GM19239 (cell line): ENCODE measurements at regions not wholly inside any gene's neighbourhood (a gene's known extent, or its start where the extent isn't known, plus 50 kb on each side); places are given as distances from the start of the nearest gene placed in this dataset.
A peak's percentile ranks its signal among the peaks of the same experiment; 100 is the strongest.
"Not testable (repeated sequence)": the region's sequence is repeated elsewhere in the genome, so short reads cannot be mapped to it uniquely, and the experiment has no call there.

Source experiments
- DNase-seq: peaks from one replicate; pipeline ENCODE4 v3.0.0; 2011; ENCODE audit warnings: low spot score; ENCODE audit not compliant: insufficient read length
- FAIRE-seq: peaks from 2 replicates; lab custom pipeline; 2011; peaks lifted over from hg19 to GRCh38; lab: Jason Lieb, UNC

DNA sequence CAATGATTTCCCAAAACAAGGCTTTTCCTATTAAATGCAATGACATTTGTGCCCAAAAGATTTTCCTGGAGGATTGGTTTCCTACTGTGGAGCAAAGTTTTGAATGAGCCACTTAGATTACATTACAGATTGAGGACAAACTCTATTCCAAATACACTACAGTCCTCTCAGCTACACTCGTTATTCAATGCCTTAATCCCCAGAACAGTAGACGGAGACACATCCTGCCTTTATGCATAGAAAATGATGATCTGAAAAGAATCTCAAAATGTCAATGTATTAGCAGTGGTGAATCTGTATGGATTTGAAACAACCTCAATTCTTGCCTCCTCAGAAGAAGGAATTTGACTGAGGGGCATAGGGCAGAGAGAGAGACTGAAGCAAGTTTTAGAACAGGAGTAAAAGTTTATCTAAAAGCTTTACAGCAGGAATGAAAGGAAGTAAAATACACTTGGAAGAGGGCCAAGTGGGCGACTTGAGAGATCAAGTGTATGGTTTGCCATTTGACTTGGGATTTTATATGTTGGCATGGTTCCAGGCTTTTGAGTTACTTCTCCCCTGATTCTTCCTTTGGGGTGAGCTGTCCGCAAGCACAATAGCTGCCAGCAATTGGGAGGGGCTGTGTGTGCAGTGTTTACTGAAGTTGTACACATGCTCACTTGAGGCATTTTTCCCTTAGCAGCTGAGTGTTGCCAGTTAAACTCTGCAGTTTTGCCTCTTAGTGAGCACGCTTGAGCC, 891.9 kb upstream of the MBL2 start:
- DNase-seq (no peak), FAIRE-seq (no peak)

DNA sequence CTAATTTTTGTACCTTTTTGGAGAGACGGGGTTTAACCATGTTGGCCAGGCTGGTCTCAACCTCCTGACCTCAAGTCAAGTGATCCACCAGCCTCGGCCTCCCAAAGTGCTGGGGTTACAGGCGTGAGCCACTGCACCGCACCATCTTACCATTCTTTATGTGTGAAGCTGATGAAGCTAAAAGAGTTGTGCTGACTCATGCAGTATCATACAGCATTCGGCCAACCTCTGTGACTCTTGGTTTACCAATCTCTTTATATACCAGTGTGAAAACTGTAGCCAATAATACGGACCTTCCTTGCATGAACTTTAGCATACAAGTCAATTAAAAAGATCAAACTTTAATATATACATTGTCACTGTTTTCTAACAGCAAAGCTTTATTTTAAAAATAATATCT, 878.2 kb upstream of the MBL2 start:
- FAIRE-seq = no peak
- no peak for DNase-seq

DNA sequence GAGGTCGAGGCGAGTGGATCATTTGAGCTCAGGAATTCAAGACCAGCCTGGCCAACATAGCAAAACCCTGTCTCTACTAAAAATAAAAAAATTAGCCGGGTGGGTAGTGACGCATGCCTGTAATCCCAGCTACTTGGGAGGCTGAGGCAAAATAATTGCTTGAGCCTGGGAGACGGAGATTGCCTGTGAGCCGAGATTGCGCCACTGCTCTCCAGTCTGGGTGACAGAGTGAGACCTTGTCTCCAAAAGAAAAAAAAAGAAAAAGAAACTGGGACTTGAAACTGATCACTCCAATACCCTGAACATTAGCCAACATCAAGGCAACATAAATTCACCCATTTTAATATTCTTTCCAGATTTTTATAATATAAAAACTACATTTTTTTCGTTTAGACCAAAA, 874.6 kb upstream of the MBL2 start:
- FAIRE-seq = not testable (repeated sequence)

DNA sequence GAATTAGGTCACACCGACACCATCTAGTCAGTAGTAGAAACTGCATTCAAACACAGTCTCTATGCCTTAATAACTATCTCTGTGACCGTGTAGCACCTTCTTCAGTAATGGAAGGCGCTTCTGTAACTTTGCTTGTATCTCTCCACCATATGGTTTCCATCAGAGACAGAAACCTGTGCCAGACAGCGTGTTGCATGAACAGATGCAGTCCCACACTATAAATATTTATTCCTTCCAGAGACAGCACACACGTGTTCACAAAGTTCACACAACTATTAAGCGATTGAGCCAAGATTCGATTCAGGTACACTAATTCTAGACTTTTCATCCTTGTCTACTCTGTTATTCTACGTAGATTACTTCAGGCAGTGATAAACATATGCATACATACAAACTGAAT, 873.9 kb upstream of the MBL2 start:
- DNase-seq = no peak
- no peak for FAIRE-seq

More for the DNA sequence above, 874.6 kb upstream of the MBL2 start:
- not testable (repeated sequence) for DNase-seq

DNA sequence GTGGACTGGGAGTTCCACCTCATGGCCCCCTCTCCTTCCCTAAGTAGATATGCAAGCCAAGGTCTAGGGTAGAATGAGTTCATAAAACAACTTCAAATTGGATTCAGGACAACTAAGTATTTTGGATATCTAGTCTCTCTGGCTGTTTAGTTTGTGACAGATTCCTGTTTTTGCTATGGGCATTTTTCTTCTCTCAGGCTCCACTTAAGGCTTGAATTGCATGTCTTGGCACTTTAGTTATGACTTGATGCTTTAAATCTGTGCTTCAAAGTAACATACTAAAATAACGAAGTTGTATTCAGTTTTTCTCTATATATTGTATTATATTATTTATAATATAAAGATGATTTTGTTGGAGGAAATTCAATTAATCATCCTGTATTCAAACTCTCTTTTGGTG, 873.4 kb upstream of the MBL2 start:
- DNase-seq (no peak), FAIRE-seq (no peak)

DNA sequence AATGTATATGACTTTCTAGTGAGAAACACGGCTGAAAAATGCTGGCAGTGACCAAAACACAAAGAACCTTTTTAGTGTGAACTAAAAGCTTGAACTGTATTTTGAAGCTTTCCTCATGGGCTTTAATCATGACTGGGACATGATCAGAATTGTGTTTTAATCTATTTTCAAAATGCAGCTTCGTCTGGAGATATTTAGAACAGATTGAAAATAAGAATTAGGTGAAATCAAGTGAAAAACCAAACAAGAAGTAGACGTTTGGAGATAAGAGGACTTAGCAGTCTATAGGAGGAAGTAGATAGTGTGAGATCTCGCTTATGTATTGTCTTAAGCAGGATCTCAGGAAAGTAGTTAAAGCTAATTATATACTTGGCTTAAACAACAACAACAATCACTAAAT, 865.4 kb upstream of the MBL2 start:
- no peak for DNase-seq
- no peak for FAIRE-seq

DNA sequence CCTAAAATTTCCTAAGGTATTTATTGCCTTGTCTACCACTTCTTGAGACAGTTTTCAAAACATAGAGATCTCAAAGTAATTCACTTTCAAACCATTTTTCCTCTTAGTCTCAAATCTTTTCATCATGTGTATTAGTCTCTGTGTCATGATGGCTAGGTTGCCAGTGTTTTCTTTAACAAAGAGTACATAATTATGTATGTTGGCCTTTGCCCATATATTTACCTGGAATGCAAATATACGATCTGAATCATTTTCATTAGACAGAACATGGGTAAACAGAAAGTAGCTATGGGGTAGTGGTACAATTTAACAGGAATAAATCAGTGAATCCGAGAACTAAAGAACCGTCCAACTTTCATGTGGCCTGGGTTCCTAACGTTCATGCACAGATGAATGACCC, 852.1 kb upstream of the MBL2 start:
- DNase-seq (no peak), FAIRE-seq (no peak)

DNA sequence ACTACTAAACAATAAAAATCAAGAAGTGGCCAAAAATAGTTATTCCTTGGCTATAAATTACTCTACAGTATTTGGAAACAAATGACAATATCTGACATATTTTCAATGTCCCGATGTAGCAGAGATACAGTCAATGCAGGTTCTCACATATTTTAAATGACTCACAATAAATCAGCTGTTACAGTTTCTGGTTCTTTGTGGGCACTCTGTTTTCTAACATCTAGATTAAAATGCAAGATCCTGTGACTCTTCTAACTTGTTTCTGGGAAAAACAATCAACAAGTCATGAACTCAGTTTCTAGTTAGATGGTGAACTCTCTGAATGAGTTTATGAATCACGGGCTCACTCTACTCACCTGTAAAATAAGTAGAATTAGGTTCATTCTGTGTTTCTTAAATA, 849.6 kb upstream of the MBL2 start:
- FAIRE-seq = no peak

DNA sequence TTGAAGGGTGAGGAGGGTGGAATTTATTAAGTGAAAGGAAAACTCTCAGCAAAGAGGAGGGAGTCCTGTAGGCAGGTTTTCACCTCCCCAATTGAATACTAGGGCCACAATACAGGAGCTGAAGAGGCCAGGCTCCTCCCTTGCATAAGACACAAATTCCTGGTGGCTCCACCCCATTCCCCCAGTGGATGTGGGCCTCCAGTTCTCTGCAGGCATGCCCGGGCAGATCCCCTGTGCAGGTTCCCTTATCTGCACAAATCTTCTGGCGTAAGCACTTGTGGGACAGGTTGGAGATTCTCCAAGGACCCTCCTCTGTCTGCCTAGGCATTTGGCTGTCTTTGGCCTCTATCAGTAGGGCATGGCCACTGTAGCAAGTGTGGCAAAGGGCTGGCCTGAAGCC, 847.1 kb upstream of the MBL2 start:
- no peak for DNase-seq

More for the DNA sequence above, 849.6 kb upstream of the MBL2 start:
- no peak for DNase-seq

DNA sequence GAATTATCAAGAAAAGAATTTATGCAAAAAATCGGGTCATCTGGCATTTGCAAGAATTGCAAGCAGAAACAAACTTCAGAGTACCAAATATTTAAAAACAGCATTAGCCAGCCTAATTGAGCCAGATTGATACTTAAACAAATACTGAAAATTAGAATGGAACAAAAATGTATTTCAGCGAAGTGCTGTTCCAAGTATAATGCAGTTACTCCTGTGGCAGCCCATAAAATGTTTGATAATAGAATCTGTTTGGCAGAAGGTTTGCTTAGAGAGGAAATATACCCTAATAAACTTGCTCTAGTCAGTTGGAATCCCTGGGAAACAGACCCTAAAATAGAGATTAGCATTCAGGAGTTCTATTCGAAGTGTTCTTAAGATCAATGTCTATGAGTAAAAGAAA, 835.1 kb upstream of the MBL2 start:
- no peak for DNase-seq
- no peak for FAIRE-seq

More for the DNA sequence above, 847.1 kb upstream of the MBL2 start:
- no peak for FAIRE-seq

DNA sequence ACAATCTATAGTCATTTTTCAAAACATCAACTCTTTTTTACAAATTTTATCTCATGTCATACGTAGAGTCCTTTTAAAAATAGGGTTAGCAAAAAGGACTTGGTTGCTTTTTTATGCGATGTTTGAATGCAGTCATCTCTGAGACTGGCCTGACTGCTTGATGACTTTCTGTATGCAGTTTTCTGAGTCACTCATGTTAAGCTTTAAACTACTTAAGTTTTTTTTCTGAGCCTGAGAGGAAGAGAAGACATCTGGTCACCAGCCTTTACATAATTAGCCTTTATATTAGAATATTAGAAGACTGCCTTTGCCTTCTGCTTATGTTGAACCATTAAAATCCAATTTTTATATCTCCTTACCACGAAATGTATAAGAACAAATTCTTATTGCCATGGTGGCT, 834.4 kb upstream of the MBL2 start:
- DNase-seq (no peak), FAIRE-seq (no peak)

DNA sequence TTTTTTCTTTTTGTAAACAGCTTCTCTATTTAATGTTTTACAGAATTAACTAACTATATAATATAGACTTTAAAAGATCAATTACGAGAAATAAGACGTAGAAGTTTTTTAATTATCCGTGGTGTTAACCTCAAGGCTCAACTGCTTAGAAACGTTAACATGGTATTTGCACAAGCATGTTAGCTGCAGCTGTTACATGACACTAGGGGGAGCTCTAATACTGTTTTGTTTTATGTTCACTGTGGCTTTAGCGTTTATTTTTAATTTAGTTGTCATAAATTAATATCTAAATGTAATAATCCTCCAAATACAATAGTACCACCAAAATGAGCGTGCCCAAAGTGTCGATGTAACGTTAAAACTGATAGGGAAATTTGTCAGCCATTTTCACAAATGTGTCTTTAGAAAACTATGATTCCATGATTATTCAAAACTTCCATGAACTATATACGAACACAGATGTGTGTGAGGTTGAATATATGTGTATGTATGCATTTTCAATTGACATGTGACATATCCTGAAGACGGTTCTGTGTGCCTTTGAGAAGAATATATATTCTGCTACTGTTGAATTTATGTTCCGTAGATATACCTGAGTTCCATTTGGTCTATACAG, 828.8 kb upstream of the MBL2 start:
- DNase-seq (no peak), FAIRE-seq (peak; percentile 82)

DNA sequence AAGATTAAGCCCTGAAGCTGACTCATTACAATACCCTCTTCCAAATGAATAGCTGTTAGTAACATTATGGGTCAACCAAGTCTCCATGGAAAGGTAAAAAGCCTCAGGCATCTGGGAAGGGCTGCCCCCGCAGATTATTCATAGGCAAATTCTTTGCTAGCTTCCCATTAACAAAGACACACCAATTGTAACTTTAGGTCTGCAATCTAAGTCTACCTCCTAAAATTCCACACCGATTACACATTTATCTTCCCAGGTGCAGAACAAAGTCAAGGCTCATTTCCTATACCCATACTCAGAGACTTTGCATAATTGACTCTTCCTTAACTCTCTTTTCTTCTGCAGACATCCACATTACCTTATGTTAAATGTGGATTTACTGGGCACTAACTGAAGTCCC, 826.3 kb upstream of the MBL2 start:
- no peak for DNase-seq
- no peak for FAIRE-seq

DNA sequence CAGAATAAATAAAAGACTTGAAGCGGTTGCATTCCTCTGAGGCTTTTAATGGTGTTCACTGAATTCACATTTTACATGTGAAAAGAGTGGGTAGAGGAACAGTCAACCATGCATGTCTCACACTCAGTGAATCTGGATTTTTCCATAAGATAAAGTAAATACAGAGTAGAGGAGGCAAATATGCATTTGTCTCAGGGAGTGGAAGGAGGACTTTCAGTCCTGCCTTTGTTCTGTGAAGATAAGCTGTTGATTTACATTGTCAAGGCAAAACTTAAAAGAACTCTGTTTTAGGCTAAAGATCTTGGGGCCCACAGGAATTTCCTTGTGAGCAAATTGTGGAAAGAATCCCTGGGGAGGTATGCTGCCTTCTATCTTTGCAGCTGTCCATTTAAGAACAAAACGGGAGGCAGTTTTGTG, 825.3 kb upstream of the MBL2 start:
- DNase-seq (no peak), FAIRE-seq (no peak)

DNA sequence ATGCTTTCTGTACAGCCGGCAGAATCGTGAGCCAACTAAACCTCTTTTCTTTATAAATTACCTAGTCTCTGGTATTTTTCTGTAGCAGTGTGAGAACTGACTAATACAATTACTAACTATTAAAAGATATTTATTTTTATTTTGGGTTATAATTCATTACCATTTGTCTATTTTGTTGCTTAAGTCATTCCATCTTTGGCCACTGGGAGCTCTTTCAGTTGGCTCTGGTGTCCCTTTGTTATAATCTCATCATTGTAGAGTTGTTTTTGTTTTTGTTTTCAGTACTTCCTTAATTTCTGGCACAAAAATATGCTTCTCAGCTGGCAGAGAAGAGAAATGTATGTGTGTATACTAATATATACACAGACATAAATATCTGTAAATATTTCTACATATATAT, 807.9 kb upstream of the MBL2 start:
- FAIRE-seq (no peak), DNase-seq (no peak)

DNA sequence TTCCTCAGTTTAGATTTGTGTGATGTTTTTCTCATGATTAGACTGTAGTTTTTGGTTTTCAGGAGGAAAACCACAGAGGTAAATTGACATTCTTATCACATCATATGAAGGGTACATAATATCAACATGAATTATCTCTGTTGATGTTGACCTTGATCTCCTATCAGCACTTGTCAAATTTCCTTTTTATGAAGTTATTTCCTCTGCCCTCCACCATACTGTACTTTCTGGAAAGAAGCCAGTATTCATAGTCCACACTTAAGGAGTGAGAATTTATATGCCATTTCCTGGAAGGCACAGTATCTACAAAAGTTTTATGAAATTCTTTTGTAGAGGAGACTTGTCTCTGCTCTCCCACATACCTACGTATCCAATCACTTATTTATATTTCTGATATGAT, 807.2 kb upstream of the MBL2 start:
- no peak for DNase-seq

DNA sequence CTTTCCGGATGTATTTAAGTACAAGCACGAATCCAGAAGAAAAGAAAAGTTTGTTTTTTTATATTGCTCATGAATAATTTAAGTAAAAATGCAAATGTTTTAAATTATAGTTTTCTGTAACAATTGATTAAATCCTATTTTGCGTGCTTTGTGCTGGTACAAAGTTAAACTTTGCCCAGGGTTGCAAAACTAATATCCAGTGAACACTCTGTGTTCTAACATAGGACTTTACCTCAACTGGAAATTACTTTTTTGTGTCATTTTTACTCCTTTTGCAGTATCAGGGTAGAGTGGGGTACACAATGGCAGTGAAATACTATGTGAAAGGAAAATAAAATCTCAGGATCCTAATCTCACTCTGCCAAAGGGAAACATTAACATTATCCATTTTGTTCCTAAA, 801.4 kb upstream of the MBL2 start:
- FAIRE-seq = no peak

More for the DNA sequence above, 807.2 kb upstream of the MBL2 start:
- FAIRE-seq = no peak

DNA sequence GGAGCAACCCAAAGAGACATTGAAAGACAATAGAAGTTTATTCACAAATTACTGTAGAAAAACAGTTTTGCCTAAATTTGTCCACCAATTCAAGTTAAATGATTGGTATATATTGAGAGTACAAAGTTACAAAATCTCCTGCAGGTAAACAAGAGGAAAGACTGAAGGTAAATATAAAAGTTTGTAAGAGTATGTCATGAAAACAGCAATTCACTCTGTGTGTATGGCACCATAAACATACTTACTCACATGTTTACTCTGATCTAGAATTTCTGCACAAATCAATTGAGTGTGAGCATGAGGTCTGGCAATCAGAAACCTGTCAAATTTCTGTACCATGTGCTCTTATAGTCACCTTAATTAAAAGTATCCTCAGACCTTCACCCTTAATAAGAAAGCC, 800.9 kb upstream of the MBL2 start:
- FAIRE-seq (no peak), DNase-seq (no peak)

More for the DNA sequence above, 801.4 kb upstream of the MBL2 start:
- DNase-seq = no peak

DNA sequence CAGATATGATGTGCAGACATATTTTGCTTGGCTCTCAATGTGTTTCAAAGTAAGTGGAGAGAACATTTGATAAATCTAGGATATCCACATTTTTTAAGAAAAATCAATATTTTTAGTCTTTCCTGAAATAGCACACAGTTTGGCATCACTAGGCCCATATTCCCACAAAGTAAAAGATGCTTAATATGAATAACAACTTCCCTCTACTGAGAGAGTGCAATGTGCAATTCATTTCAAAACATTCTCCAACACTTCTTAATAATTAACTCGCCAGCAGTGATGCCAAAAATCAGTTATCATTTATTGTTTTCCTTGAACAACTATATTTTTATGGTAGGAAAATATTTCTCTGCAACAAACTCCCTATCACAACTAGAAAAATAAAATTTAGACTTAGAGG, 800.2 kb upstream of the MBL2 start:
- no peak for FAIRE-seq

DNA sequence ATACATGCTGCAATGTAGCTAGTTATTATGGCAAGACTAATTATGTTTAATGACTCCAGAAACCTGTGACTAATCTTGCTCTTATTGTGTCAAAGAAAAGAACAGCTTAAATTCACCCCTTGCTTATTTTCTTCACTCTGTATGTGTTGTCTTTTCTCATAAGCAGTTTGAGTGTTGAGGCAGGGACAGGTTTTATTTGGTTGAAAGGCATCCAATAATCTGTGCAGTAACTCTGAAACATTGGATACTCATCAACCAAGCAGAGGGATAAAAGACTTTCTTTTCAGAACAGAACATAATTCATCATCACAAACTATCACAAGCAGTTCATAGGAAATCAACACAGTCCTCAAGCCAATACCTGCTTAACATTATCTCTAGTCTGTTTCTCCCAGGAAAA, 797.6 kb upstream of the MBL2 start:
- DNase-seq (no peak), FAIRE-seq (no peak)

More for the DNA sequence above, 800.2 kb upstream of the MBL2 start:
- no peak for DNase-seq

DNA sequence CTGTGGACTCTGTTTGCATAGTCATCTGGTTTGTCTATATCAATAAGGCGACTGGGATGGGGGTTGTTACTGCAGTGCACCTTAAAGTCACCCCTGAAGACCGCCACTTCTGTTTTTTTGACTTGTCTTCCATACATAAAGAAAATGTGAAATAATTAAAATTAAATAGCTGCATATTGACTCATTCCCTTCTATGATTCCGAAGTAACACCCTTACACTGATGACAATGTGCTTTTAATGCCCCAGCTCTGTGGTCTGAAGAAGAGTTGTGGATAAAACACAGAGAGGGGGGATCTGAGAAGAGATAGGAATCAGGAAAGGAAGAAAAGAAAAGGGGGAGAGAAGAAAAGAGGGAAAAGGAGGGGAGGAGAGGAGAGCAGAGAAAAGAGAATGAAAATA, 796.9 kb upstream of the MBL2 start:
- no peak for DNase-seq
- FAIRE-seq = no peak

DNA sequence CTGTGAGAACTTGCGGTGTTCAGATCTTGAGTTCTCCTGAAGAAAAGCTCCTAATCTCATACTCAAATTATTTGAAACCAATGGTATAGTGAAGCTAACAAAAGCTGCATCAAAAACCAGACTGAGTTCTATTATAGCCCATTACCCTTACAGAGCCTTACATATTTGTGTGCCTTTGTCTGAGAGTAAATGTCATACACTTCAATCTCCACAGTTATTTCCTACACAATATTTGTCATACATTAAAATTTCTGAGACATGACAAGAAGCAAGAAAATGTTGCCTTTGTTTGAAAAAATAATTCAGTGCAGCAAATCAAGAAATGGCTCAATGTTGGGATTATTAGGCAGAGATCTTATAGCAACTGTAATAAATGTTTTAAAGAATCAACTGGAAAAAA, 776.1 kb upstream of the MBL2 start:
- FAIRE-seq (no peak), DNase-seq (no peak)
